ENCODE measurements at regions not wholly inside any gene's neighbourhood (a gene's known extent, or its start where the extent isn't known, plus 50 kb on each side); places are given as distances from the start of the nearest gene placed in this dataset.

- Histone ChIP-seq H3K27me3 (ENCODE audit: insufficient read depth, poor library complexity, severe bottlenecking) (no peaks in the 10 kb centered on the region), H3K9me3 (ENCODE audit: severe bottlenecking) (no peaks in the 10 kb centered on the region), H3K36me3 (ENCODE audit: low read depth) (no peaks in the 10 kb centered on the region), H3K4me3 (ENCODE audit: severe bottlenecking) (no peak overlapping the region), H3K27ac (ENCODE audit: poor library complexity, severe bottlenecking) (no peak overlapping the region), H3K4me1 (ENCODE audit: insufficient read depth, poor library complexity, severe bottlenecking) (no peaks in the 10 kb centered on the region)
- no peak for TF ChIP-seq CTCF (IDR thresholded peaks at IDR 0.05; ENCODE audit: poor library complexity, severe bottlenecking)
- ATAC-seq (ENCODE audit: low read depth) (no peak), DNase-seq (ENCODE audit: low spot score) (no peak)
Observed at GRCh38 chr5:68961762-68962161, 132.1 kb upstream of the SLC30A5 start.

GRCh38 chr5:68962757-68963484 is 130.9 kb upstream of the SLC30A5 start:
- DNase-seq (ENCODE audit: low spot score) (no peak), ATAC-seq (ENCODE audit: low read depth) (peak; percentile 83)
- no peaks in the 10 kb centered on the region for H3K4me1 ChIP-seq (ENCODE audit: insufficient read depth, poor library complexity, severe bottlenecking)
- H3K36me3 ChIP-seq (ENCODE audit: low read depth), result no peaks in the 10 kb centered on the region
- H3K9me3 ChIP-seq (ENCODE audit: severe bottlenecking), result no peaks in the 10 kb centered on the region
- peak; percentile 98 for TF ChIP-seq CTCF (IDR thresholded peaks at IDR 0.05; ENCODE audit: poor library complexity, severe bottlenecking)
- no peak overlapping the region for H3K4me3 ChIP-seq (ENCODE audit: severe bottlenecking)
- no peaks in the 10 kb centered on the region for H3K27me3 ChIP-seq (ENCODE audit: insufficient read depth, poor library complexity, severe bottlenecking)
- no peak overlapping the region for H3K27ac ChIP-seq (ENCODE audit: poor library complexity, severe bottlenecking)

GRCh38 chr5:68964679-68965078 is 129.1 kb upstream of the SLC30A5 start:
- no peaks in the 10 kb centered on the region for H3K27me3 ChIP-seq (ENCODE audit: insufficient read depth, poor library complexity, severe bottlenecking)
- H3K4me3 ChIP-seq (ENCODE audit: severe bottlenecking), result no peak overlapping the region
- H3K4me1 ChIP-seq (ENCODE audit: insufficient read depth, poor library complexity, severe bottlenecking), result no peaks in the 10 kb centered on the region
- no peak overlapping the region for H3K27ac ChIP-seq (ENCODE audit: poor library complexity, severe bottlenecking)
- ATAC-seq (ENCODE audit: low read depth) (no peak), DNase-seq (ENCODE audit: low spot score) (no peak)
- H3K9me3 ChIP-seq (ENCODE audit: severe bottlenecking), result no peaks in the 10 kb centered on the region
- TF ChIP-seq CTCF (IDR thresholded peaks at IDR 0.05; ENCODE audit: poor library complexity, severe bottlenecking), result no peak
- H3K36me3 ChIP-seq (ENCODE audit: low read depth), result no peaks in the 10 kb centered on the region

GRCh38 chr5:68965926-68966325 is 127.9 kb upstream of the SLC30A5 start:
- no peak for TF ChIP-seq CTCF (IDR thresholded peaks at IDR 0.05; ENCODE audit: poor library complexity, severe bottlenecking)
- Histone ChIP-seq H3K27me3 (ENCODE audit: insufficient read depth, poor library complexity, severe bottlenecking) (no peaks in the 10 kb centered on the region), H3K27ac (ENCODE audit: poor library complexity, severe bottlenecking) (no peak overlapping the region), H3K4me1 (ENCODE audit: insufficient read depth, poor library complexity, severe bottlenecking) (no peaks in the 10 kb centered on the region), H3K36me3 (ENCODE audit: low read depth) (no peaks in the 10 kb centered on the region), H3K9me3 (ENCODE audit: severe bottlenecking) (no peaks in the 10 kb centered on the region), H3K4me3 (ENCODE audit: severe bottlenecking) (no peak overlapping the region)
- ATAC-seq (ENCODE audit: low read depth) (no peak), DNase-seq (ENCODE audit: low spot score) (no peak)

GRCh38 chr5:68966596-68966995 is 127.2 kb upstream of the SLC30A5 start:
- Histone ChIP-seq H3K27me3 (ENCODE audit: insufficient read depth, poor library complexity, severe bottlenecking) (no peaks in the 10 kb centered on the region), H3K9me3 (ENCODE audit: severe bottlenecking) (no peaks in the 10 kb centered on the region), H3K4me1 (ENCODE audit: insufficient read depth, poor library complexity, severe bottlenecking) (no peaks in the 10 kb centered on the region), H3K36me3 (ENCODE audit: low read depth) (no peaks in the 10 kb centered on the region), H3K4me3 (ENCODE audit: severe bottlenecking) (no peak overlapping the region), H3K27ac (ENCODE audit: poor library complexity, severe bottlenecking) (no peak overlapping the region)
- no peak for DNase-seq (ENCODE audit: low spot score)
- TF ChIP-seq CTCF (IDR thresholded peaks at IDR 0.05; ENCODE audit: poor library complexity, severe bottlenecking), result no peak
- no peak for ATAC-seq (ENCODE audit: low read depth)
